ENCODE measurements at regions not wholly inside any gene's neighbourhood (a gene's known extent, or its start where the extent isn't known, plus 50 kb on each side); places are given as distances from the start of the nearest gene placed in this dataset.

DNA sequence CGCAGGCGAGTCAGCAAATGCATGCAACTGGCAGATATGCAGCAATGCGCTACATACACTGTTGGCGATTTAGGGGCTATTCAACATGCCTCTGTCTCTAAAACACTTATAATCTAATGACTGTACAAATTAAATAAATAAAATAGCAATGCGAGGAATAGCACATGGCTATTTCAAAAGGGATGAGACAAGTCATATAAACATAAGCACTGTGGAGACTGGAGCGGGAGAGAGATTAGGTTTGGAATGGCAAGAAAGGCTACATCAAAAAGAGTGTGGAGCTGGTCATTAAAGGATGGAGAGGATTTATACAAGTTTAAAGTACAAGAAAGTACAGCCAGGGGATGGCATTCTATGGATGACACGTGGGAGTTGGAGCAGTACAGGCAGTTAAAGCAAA is 523.5 kb upstream of the CAMK1G start:
- no peak overlapping the region for H3K27ac ChIP-seq
- TF ChIP-seq, protein P1, sequence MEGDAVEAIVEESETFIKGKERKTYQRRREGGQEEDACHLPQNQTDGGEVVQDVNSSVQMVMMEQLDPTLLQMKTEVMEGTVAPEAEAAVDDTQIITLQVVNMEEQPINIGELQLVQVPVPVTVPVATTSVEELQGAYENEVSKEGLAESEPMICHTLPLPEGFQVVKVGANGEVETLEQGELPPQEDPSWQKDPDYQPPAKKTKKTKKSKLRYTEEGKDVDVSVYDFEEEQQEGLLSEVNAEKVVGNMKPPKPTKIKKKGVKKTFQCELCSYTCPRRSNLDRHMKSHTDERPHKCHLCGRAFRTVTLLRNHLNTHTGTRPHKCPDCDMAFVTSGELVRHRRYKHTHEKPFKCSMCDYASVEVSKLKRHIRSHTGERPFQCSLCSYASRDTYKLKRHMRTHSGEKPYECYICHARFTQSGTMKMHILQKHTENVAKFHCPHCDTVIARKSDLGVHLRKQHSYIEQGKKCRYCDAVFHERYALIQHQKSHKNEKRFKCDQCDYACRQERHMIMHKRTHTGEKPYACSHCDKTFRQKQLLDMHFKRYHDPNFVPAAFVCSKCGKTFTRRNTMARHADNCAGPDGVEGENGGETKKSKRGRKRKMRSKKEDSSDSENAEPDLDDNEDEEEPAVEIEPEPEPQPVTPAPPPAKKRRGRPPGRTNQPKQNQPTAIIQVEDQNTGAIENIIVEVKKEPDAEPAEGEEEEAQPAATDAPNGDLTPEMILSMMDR (conservative IDR thresholded peaks at IDR 0.05) = no peak

DNA sequence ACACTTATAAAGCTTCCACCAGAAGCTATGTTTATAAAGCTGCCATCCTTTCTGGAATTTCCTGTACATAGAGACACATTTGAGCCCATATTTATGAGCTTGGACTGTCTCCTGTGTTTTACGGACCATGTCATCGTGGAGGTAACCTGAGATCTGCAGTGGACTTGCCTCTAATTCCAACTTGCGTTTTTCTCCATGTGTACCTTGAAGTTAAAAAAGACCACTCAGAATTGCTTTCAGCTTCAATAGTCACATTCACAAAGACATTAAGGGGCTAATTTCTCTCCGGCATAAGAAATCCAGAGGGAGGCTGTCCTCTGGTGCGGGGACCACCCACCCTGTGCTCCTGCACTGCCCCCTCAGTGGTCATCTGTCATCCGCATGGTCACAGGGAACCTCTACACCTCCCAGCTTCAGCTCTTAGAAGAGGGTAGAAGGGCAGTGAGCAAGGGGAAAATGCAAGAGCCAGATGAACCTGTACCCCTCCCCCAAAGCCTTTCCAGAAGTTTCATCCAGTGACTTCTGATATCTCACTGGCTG is 521.4 kb upstream of the CAMK1G start:
- TF ChIP-seq, protein P1 (conservative IDR thresholded peaks at IDR 0.05) = no peak

DNA sequence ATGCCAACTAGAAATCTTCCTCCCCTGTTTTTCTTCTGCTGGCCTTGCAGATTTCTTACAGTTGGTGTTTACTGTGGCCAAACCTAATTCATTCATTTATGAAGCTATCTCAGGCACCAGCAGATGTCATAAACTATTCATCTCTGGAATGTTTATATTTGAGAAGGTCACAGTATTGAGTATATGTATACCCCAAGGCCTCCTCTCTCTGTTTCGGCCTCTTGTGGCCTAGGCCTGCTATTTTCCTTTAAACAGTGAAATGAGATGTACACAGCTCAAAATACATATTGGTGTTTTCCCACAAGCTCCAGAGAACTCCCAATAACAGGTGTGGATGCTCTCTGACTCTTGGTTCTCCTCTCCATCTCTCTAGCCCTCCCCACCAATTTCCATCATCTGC is 520.7 kb upstream of the CAMK1G start:
- TF ChIP-seq, protein P1 (conservative IDR thresholded peaks at IDR 0.05) = no peak
- H3K27ac ChIP-seq = no peak overlapping the region

More for the DNA sequence above, 521.4 kb upstream of the CAMK1G start:
- no peak overlapping the region for H3K27ac ChIP-seq

DNA sequence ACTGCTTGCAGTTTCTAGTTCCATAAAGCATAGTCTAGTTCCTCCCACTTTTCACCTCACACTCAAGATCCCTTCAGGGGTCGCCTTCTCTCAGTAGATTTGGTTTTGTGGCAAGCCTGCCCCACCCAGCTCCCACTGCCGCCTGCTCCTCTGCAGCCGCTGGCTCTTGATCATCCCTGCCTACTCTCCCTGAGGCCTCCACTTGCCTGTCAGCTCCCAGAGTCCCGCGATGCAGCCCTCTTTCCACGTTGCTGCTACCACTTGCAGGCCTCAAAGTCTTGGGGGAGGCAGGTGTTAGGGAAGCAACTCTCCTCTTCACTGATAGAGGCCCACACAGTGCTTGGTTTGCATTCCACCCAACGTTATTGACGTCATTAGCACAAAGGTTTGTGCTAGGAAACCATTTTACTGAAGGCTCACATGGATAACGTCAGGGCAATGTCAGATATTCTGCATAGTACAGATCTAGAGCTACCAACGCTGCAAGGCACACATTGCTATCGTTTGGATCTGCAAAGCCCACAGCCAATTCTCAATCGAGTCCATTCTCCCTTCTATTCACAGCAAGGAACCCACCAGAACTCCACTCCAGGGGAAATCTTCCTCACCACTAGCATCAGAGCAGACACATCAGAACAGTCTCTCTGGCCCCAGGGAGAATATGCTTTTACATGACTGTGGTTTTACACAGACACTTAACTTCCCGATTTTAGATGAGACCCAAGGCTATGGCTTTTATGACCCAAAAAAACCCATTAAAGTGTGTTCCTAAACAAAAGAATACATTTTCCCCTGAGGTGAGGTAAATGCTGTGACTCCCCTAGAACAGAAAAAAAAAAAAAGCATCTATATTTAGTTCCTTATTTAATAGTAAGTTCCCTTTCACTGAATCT is 519.5 kb upstream of the CAMK1G start:
- H3K27ac ChIP-seq = no peak overlapping the region
- TF ChIP-seq, protein P1 (conservative IDR thresholded peaks at IDR 0.05) = no peak

DNA sequence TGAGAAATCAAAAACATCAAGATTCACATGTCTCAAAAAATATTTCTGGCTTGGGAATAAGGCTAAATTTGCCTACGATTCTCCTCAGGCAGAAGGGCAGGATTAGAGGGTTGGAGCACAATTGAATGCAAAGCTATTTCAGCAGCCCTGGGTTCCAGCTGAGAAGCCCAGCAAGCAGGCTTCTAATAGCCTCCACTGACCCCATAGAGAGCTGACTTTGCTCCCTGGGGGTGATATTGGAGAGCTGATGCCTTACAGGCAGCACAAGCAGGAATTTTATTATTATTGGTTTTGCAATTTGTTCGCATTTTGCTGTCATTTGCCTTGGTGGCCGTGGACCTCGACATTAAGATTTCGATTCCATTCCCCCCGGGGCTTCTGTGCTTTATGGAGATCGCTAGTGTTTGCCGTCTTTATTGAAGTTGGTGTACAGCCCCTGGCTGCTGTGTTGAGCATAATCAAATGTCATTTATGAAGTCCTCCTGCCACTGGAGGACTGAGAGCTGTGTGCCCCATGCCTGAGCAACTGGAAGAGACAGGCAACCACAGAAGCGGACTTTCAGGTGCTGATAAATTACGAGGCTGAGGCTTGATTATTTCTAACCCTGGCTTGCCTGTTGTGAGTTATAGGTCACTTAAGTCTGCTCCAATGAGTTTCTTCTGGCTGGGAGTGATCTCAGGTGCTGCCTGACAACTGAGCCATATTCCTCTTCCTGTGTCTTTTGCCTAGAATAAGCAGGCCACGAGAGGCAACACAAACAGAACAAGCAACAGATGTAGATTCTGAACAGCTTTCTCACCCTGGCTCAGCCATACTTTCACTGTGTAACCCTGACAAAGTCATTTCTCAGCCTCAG is 518.4 kb upstream of the CAMK1G start:
- TF ChIP-seq, protein P1 (conservative IDR thresholded peaks at IDR 0.05) = no peak
- no peak overlapping the region for H3K27ac ChIP-seq

DNA sequence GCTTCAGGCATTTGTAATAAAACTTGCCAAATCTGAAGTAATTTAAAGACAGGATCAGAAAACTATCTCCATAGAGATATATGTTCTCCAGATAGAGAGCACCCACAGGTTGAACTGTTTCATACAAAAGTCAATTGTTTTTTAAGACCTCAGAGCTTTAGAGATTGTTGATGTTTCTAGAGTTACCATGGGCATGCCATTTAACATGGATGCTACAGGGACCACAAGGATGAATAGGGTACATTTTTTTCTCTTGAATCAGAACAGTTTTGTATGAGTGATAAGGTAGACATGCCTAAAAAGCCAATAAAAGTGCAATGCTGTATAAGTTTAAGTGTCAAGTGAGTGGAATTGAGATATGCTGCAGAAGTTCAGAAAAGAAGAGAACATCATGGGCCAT is 511.0 kb upstream of the CAMK1G start:
- H3K27ac ChIP-seq = no peak overlapping the region
- TF ChIP-seq, protein P1 (conservative IDR thresholded peaks at IDR 0.05) = no peak

DNA sequence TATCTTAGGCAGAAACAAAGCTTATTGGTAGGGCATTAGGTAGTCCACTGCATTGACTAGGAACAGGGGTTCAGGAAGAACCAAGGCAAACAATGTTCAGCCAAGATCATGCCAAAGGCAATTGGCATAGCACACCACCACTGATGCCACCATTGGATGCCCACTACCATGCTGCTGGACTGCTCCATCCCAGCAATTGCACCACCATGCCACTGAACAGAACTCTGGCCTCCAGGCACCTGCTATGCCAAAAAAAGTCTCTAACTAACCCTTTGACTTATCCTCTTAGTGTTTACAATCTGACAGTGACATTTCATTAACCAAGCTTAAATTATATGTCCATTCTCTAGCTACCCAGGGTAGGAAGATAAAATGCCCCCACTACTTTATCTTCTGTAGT is 509.6 kb upstream of the CAMK1G start:
- TF ChIP-seq, protein P1 (conservative IDR thresholded peaks at IDR 0.05) = no peak

More for the DNA sequence above, 509.6 kb upstream of the CAMK1G start:
- no peak overlapping the region for H3K27ac ChIP-seq
